Endodermal cell (in vitro differentiated cells): ENCODE measurements at regions not wholly inside any gene's neighbourhood (a gene's known extent, or its start where the extent isn't known, plus 50 kb on each side); places are given as distances from the start of the nearest gene placed in this dataset.
"Not testable (repeated sequence)": the region's sequence is repeated elsewhere in the genome, so short reads cannot be mapped to it uniquely, and the experiment has no call there.

ENCODE experiments used
- DNase-seq: peaks from one replicate; pipeline ENCODE4 v3.0.0-alpha.2; 2017
- H3K27ac ChIP-seq: 2 replicates; pipeline ENCODE4 v1.5.1; 2013; ENCODE audit warnings: mild to moderate bottlenecking, low read depth, low read length, moderate library complexity
- H3K27me3 ChIP-seq: 2 replicates; pipeline ENCODE4 v1.6.1; 2013; ENCODE audit warnings: mild to moderate bottlenecking, low read length, moderate library complexity; ENCODE audit not compliant: insufficient read depth, control insufficient read depth, poor library complexity, severe bottlenecking
- H3K36me3 ChIP-seq: 2 replicates; pipeline ENCODE4 v1.7.0; 2013; ENCODE audit warnings: mild to moderate bottlenecking, low read length, moderate library complexity; ENCODE audit not compliant: control insufficient read depth, insufficient read depth
- H3K4me1 ChIP-seq: one replicate; pipeline ENCODE4 v1.7.0; 2013; ENCODE audit warnings: low read length; ENCODE audit not compliant: control insufficient read depth, insufficient read depth
- H3K4me3 ChIP-seq: 2 replicates; pipeline ENCODE4 v1.5.1; 2013; ENCODE audit warnings: mild to moderate bottlenecking, low read length, moderate library complexity
- H3K9ac ChIP-seq: 2 replicates; pipeline ENCODE4 v1.6.1; 2013; ENCODE audit warnings: mild to moderate bottlenecking, low read length, moderate library complexity; ENCODE audit not compliant: poor library complexity, severe bottlenecking; ENCODE audit errors: extremely low read depth
- H3K9me3 ChIP-seq: 2 replicates; pipeline ENCODE4 v1.6.1; 2013; ENCODE audit warnings: mild to moderate bottlenecking, low read length, moderate library complexity; ENCODE audit not compliant: control insufficient read depth
- H3K27ac Mint-ChIP-seq: 2 replicates; pipeline ENCODE4 v1.8.0; 2020; ENCODE audit warnings: mixed read lengths
- H3K27me3 Mint-ChIP-seq: 2 replicates; pipeline ENCODE4 v1.8.0; 2021; ENCODE audit warnings: mild to moderate bottlenecking, mixed read lengths; ENCODE audit not compliant: insufficient read depth
- H3K36me3 Mint-ChIP-seq: 2 replicates; pipeline ENCODE4 v1.8.0; 2020; ENCODE audit warnings: low read depth, mixed read lengths
- H3K4me1 Mint-ChIP-seq: 2 replicates; pipeline ENCODE4 v1.8.0; 2020; ENCODE audit warnings: mixed read lengths
- H3K4me3 Mint-ChIP-seq: 2 replicates; pipeline ENCODE4 v1.8.0; 2020; ENCODE audit warnings: mild to moderate bottlenecking, moderate library complexity, mixed read lengths
- H3K9me3 Mint-ChIP-seq: 2 replicates; pipeline ENCODE4 v1.8.0; 2020; ENCODE audit warnings: mild to moderate bottlenecking, mixed read lengths
- WGBS, 2 experiments: methylation state at CpG; one replicate each; pipeline versions ENCODE4 v1.1.5 to v1.1.7; 2013; ENCODE audit warnings: missing lambda C conversion rate in 2 of 2, mixed read lengths in 1 of 2; ENCODE audit not compliant: insufficient coverage in 1 of 2, insufficient read length in 1 of 2; 5-methylcytosine and 5-hydroxymethylcytosine counted together
- TF ChIP-seq, protein P1 (sequence below): fragments of 200-600 bp; sonication (generic); conservative IDR thresholded peaks from 2 replicates; pipeline ENCODE4 v1.5.0; 2021; ENCODE audit warnings: antibody characterized with exemption, mild to moderate bottlenecking

GRCh38 chr1:83118472-83118871, 880.5 kb downstream of the TTLL7 start:
- H3K4me1 Mint-ChIP-seq, result peaks cover 5% of the 10 kb centered on the region
- TF ChIP-seq, protein P1, sequence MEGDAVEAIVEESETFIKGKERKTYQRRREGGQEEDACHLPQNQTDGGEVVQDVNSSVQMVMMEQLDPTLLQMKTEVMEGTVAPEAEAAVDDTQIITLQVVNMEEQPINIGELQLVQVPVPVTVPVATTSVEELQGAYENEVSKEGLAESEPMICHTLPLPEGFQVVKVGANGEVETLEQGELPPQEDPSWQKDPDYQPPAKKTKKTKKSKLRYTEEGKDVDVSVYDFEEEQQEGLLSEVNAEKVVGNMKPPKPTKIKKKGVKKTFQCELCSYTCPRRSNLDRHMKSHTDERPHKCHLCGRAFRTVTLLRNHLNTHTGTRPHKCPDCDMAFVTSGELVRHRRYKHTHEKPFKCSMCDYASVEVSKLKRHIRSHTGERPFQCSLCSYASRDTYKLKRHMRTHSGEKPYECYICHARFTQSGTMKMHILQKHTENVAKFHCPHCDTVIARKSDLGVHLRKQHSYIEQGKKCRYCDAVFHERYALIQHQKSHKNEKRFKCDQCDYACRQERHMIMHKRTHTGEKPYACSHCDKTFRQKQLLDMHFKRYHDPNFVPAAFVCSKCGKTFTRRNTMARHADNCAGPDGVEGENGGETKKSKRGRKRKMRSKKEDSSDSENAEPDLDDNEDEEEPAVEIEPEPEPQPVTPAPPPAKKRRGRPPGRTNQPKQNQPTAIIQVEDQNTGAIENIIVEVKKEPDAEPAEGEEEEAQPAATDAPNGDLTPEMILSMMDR, result no peak
- Histone ChIP-seq H3K9ac (no peak overlapping the region), H3K4me3 (no peak overlapping the region), H3K27ac (no peak overlapping the region), H3K9me3 (no peaks in the 10 kb centered on the region), H3K36me3 (no peaks in the 10 kb centered on the region), H3K27me3 (no peaks in the 10 kb centered on the region), H3K4me1 (no peaks in the 10 kb centered on the region)
- no peak overlapping the region for H3K27ac Mint-ChIP-seq
- H3K9me3 Mint-ChIP-seq, result no peaks in the 10 kb centered on the region
- H3K4me3 Mint-ChIP-seq, result no peak overlapping the region
- 92% methylated on average over 4 of the region's 4 CpGs; no CpG with 5 or more reads in 1 of the 2 experiments for WGBS, 2 experiments
- no peak for DNase-seq
- H3K27me3 Mint-ChIP-seq, result no peaks in the 10 kb centered on the region
- H3K36me3 Mint-ChIP-seq, result peaks cover 10% of the 10 kb centered on the region

DNA sequence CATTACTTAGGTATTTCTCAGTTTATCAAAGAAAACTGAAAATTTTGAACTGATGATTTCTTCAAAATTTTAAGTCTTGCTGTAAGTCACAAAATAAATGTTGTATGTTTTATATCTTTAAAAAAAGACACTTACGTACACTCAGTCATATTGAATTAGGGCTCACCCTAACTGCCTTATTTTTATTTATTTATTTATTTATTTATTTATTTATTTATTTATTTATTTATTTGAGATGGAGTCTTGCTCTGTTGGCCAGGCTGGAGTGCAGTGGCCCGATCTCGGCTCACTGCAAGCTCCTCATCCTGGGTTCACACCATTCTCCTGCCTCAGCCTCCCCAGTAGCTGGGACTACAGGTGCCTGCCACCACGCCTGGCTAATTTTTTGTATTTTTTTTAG, 881.9 kb downstream of the TTLL7 start:
- not testable (repeated sequence) for H3K9me3 ChIP-seq, H3K27ac Mint-ChIP-seq

GRCh38 chr1:83115785-83116184, 883.1 kb downstream of the TTLL7 start:
- no peaks in the 10 kb centered on the region for H3K4me1 ChIP-seq
- H3K9me3 Mint-ChIP-seq, result peaks cover 1% of the 10 kb centered on the region
- no peak overlapping the region for H3K4me3 ChIP-seq
- no peaks in the 10 kb centered on the region for H3K27me3 Mint-ChIP-seq
- H3K27ac ChIP-seq, result no peak overlapping the region
- DNase-seq, result no peak
- no peak overlapping the region for H3K27ac Mint-ChIP-seq
- H3K27me3 ChIP-seq, result no peaks in the 10 kb centered on the region
- no peak overlapping the region for H3K4me3 Mint-ChIP-seq
- no peak overlapping the region for H3K9ac ChIP-seq
- TF ChIP-seq, protein P1, result no peak
- no peaks in the 10 kb centered on the region for H3K36me3 ChIP-seq
- no peaks in the 10 kb centered on the region for H3K9me3 ChIP-seq
- peaks cover 10% of the 10 kb centered on the region for H3K36me3 Mint-ChIP-seq
- WGBS, 2 experiments, result 94 to 100% methylated on average over 1 to 2 of the region's 2 CpGs
- H3K4me1 Mint-ChIP-seq, result peaks cover 12% of the 10 kb centered on the region

More for the DNA sequence above, 881.9 kb downstream of the TTLL7 start:
- not testable (repeated sequence) for H3K36me3 ChIP-seq, H3K27ac ChIP-seq, H3K27me3 ChIP-seq, H3K4me3 Mint-ChIP-seq, H3K27me3 Mint-ChIP-seq, H3K4me1 Mint-ChIP-seq, H3K9ac ChIP-seq, DNase-seq, H3K4me3 ChIP-seq, H3K9me3 Mint-ChIP-seq, H3K4me1 ChIP-seq
- peaks cover 10% of the 10 kb centered on the region for H3K36me3 Mint-ChIP-seq
- WGBS, 2 experiments, result 80 to 91% methylated on average over 2 to 3 of the region's 4 CpGs
